GM19395 (cell line): ENCODE measurements at regions not wholly inside any gene's neighbourhood (a gene's known extent, or its start where the extent isn't known, plus 50 kb on each side); places are given as distances from the start of the nearest gene placed in this dataset.
A peak's percentile ranks its signal among the peaks of the same experiment; 100 is the strongest.
"Not testable (repeated sequence)": the region's sequence is repeated elsewhere in the genome, so short reads cannot be mapped to it uniquely, and the experiment has no call there.

ENCODE experiments used
- ATAC-seq: cut with Tn5 transposase; IDR thresholded peaks from one replicate; pipeline ENCODE4 v1.9.1; 2021; ENCODE audit warnings: mild to moderate bottlenecking, moderate library complexity; ENCODE audit not compliant: unreplicated experiment

DNA sequence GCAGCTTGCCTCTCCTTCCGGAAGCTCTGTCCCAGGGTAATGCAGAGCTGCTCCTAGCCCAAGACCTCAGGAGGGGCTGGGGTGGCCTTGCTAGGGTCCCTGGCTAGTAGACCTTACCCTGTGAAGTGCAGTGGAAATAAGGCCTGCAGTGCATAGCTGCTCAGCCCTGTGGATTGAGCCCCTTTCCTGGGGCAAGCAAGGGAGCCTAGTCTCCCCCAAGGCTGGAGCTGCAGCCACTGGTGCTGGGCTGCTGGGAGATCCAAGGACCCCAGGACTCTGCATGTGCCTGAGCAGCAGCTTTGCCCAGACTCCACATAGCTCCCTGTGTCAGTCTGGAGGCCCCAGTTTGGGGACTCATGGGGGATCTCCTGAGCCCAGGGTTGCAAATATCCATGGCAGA lies 57.9 kb downstream of the FANCF start:
- ATAC-seq = no peak

DNA sequence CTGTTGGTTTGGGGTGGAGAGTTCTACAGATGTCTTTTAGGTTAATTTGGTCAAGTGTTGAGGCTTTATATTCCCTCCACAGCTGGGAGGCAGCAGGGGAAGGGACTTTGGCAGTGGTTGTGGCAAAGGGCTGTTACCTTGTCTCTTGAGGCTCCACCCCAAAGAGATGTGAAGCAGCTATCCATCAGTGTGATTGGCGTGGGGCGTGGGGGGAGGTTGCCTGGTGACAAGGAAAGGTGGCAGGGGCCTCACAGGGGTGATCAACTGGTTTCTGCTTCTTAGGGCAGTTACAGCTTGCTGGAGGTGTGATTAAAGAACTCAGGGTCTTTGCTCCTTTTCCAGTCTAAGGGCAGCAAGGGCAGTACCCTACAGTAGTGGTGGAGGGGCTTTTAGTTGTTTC lies 59.3 kb downstream of the FANCF start:
- ATAC-seq = no peak

DNA sequence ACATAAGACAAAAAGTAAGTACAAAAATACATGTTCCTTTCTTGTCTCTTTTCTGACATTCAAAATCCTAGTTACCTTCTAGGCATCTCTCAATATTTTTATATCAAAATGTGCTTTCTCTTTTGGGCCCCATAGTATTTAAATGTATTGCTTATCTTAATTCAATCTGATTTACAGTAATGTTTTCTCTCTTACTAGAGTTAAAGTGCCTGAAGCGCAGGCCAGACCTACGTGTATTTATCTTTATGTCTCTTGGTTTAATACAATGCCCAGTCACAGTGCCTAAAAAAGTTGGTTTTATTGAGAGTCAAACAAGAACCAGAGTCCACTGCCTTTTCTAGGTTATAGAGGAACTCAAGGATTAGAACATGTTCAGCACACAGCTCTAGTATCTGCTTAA lies 64.3 kb downstream of the FANCF start:
- ATAC-seq = no peak

- no peak for ATAC-seq
Observed at GRCh38 chr11:22559416-22559815, 66.2 kb downstream of the FANCF start.

DNA sequence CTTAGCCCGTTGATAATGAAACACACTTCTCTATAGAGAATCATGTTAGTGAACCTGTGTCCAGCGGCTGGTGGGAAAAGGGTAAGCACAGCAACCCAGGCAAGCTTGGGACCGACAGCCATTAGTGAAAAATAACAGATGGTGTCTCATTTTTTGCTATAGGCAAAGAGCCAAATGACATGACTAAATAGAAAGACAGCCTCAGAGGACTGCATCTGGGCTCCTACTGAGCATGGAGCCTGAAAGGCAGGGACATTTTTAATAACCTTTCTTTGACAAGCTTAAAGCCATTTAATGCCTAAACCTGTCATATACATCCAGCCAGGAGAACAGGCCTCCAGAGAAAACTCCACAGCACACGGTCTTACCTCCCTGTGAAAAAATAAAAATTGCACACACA lies 67.0 kb downstream of the FANCF start:
- ATAC-seq = no peak

DNA sequence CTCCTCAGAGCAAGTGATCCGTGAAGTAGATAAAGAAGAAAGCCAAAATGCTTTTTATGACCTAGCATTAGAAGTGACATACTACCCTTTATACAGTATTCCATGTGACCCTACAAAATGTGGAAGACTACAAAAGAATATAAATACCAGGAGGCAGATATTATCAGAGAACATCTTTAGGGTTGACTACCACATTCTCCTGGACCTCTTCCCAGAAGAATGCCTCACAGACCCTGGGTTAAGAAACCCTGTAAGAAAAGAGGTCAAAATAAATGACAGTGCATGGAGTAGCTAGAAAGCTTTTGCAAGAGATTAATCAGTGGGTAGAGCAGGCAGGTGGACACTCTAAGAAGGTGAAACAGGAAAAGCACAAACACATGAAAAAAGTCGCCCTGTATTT lies 69.2 kb downstream of the FANCF start:
- no peak for ATAC-seq

DNA sequence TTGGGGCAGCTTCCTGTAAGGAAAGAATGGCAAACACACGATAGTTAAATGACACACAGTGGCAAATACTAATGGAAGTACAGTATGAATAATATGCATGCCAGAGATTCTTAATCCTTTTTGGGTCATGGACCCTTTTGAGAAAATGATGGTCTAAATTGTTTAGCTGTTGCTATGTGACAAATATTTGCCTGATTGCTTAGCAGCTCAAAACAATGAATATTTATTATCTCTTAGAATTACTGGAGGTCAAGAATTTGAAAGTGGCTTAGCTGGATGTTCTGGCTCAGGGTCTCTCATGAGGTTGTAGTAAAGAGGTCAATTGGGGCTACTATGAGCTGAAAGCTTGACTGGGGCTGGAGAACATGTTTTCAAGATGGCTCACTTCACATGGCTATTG lies 69.7 kb downstream of the FANCF start:
- no peak for ATAC-seq

GRCh38 chr11:22554221-22554620 lies 71.4 kb downstream of the FANCF start:
- ATAC-seq = peak; percentile 96

DNA sequence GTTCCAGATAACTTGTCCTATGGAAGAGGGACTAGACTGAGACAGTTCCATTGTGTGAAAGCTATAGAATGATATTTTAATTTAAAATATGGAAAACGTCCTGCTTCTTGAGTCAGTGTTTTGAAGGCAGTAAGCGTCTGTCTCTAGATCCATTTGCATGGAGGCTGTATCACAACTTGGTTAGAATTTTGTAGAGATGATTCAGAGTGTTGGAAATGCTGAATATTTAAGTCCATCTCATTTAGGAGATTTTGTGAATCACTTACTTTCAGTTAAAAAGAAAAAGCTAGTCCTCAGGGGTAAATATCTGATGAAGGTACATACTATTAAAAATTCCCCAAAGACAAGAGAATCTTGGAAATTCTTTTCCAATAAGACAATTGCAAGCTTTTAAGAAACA lies 72.7 kb downstream of the FANCF start:
- ATAC-seq = no peak

DNA sequence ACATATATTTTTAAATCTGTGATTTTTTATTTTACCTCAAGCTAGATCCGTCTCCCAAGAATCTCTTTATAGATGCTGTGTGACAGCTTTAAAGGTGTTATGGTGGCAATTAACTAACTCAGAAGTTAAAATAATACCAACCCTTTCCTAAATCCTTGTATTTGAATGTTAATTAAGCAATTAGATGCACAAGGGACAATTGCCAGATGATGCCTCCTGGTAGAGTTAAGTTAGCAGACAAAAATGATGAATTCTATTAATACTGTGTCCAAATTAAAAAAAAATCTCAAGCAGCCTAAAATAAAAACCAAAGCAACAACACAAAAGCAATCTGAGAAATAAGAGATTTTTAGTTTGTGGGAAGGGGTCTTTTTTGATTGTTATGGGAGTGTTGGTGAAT lies 78.9 kb downstream of the FANCF start:
- ATAC-seq = no peak

DNA sequence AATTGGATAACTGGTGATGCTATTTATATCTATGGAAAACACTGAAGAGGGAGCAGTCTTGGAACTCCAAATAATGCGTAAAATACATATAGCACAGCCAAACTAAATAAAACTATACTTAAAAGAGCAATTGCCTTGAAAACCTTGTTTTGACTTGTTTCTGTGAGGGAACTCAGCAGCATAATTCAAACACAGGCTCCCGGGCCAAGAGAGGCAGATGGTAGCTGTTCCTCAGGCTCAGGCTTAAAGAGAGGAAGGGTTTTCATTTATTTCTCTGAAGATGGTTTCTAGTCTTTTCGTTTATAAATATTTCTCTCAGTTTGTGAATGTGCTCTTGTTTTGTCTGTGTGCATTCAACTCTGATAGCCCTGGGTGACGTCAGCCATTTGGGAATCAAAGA lies 82.4 kb downstream of the FANCF start:
- no peak for ATAC-seq

- ATAC-seq = no peak
Observed at GRCh38 chr11:22539821-22540256, 85.8 kb downstream of the FANCF start.

DNA sequence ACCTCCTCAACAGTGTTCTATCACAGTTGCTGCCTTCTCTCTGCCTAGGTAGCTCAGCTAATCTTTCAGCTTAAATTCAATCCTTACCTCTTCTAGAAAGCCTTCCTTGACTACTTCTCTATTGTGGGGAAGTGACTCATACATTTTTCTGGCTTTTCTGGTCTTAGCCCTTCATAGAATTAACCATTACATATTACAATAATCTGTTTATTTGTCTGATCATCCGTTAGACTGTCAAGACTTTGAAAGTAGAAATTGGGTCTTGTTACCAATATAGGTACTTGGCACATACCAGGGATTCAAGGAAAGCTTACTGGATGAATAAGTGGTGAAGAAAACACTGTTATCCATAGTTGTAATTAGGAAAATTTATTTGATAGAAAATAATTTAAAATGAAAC lies 89.6 kb downstream of the FANCF start:
- no peak for ATAC-seq

- not testable (repeated sequence) for ATAC-seq
Observed at GRCh38 chr11:22528612-22529429, 96.8 kb downstream of the FANCF start.

- no peak for ATAC-seq
Observed at GRCh38 chr11:22522225-22522624, 103.4 kb downstream of the FANCF start.

DNA sequence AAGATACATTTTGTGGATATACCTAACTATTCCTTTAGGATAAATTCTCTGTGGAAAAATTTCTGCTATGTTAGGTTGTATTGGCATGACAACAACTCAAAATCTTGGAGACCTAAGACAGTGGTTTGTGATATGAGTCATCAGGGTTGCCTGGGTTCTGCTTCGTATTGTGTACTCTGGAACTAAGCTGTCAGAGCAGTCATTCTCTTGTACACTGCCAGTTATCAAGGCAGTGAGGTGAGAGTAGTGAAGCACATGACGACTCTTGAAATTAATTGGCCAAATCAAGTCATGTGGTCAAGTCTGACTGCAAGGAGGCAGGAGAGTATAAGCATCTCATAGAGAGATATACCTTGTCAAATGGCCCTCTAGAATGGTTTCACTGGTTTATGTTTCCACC lies 104.4 kb downstream of the FANCF start:
- peak; percentile 85 for ATAC-seq

DNA sequence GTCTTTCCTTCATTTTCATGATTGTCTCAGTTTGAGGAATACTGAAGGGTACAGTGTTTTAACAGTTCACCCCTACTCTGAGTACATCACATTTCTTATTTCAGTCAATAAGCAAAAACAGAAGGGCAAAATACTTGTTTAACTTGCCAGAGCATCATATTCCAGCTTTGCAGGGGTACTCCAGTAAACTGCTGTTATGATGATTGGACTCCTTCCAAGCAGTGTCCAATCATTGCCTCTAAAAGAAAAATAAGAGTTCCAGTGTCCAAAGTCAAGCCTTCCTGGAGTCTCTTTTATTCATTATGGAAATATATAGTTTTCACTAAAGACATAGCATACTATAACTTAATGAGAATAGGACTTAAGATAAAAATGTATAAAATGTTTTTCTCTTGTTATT lies 105.1 kb downstream of the FANCF start:
- no peak for ATAC-seq

DNA sequence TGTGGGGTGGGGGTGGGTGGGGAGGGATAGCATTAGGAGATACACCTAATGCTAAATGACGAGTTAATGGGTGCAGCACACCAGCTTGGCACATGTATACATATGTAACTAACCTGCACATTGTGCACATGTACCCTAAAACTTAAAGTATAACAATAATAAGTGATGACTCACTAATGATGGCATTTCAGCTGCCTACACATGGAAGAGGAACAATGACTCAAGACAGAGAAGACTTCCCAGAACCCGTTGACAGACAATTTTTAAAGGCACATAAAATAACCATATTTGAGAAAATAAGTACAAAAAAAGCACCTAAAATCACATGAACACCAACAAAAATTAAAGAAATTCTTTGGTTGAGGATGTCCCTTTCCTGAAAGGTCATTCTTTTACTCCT lies 107.3 kb downstream of the FANCF start:
- not testable (repeated sequence) for ATAC-seq

DNA sequence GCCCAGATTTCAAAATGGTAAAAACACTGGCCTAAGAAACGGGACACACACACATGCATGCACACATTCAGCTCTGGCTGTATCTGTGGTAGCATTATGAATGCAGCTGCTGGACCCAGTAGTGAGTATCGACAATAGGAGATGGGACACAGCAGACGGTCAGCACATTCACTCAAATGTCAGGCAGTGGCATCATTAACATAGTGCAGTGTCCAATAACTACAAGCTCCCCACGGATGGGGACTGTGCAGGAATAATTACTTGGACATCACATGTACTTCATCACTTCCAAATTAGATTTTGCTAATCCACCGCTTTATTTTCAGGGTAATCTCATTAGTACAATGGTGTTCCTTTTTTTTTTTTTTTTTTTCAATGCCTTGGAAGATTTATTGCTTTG lies 109.5 kb downstream of the FANCF start:
- no peak for ATAC-seq

DNA sequence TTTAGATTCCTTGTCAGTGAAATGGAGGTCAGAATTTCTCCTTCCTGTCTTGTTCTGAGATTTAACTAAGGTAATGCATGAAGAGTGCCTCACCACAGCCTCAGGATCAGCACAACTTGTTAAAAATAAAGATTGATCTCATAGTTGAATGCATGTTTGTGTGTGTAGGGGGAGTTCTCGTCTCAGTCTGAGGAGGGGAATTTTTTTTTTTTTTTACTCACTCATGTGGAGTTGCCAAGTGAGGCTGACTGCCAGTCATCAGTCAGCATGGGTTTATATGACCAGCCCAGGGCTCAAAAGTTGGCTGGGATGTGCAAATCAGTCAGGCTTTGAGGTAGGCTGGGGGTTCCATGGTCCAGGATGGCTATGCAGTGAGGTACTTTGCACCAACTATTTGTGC lies 113.2 kb downstream of the FANCF start:
- ATAC-seq = no peak

DNA sequence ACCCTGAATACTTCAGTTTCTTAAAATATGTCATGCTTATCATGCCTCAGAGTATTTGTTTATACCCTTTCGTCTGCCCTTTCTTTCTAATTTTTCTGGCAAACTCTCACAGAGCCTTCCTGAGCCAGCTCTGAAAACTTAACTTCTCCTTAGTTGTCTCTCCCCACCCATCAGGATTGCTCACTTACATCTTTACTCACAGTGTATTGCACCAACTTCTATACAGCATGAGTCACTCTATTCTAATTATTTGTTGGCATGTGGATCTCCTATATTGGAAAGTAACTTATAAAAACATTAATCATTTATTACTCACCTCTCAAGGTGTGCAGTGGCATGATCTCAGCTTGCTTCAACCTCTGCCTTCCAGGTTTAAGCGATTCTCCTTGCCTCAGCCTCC lies 114.9 kb downstream of the FANCF start:
- ATAC-seq = no peak

DNA sequence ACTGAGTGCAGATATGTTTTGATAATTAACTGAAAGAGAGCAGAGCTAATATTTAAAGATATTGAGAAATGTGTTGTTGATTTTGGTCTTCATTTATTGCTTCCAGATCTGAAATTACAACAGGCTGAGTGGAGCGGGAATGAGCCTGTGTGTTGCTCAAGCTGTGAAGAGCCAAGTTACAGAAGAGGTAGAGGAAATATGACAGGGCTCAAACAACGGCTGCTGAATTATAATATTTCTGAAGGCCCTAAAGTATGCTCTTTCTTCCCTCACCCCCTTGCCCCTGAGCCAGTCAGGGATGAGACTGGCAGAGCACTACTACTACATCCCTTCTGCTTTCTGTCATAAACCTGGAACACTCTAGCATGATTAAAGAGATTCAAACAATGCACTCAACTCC lies 115.6 kb downstream of the FANCF start:
- no peak for ATAC-seq

DNA sequence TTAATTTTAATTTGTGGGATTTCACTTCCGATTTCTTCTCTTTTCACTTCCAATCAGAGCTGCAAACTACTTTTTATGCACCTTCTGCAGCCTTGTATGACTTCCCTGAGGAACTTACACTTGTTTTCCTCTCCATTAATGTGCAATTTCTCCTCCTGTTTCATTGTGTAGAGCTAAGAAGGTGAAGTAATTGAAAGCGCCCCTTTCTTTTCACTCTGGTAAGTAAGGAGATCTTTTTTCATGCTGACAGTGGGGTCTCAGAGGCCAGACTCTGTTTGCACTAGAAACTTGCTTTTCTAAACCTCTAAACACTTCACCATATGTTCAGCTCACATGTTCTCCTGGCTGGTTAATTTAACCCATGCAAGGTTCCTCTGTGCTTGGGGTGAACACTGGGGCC lies 117.0 kb downstream of the FANCF start:
- ATAC-seq = no peak
